HG02840 (cell line): ENCODE measurements at regions not wholly inside any gene's neighbourhood (a gene's known extent, or its start where the extent isn't known, plus 50 kb on each side); places are given as distances from the start of the nearest gene placed in this dataset.
"Not testable (repeated sequence)": the region's sequence is repeated elsewhere in the genome, so short reads cannot be mapped to it uniquely, and the experiment has no call there.

Experiments
- ATAC-seq: cut with Tn5 transposase; IDR thresholded peaks from one replicate; pipeline ENCODE4 v1.9.1; 2021; ENCODE audit warnings: mild to moderate bottlenecking, moderate library complexity, moderate number of reproducible peaks; ENCODE audit not compliant: unreplicated experiment, low FRiP score

DNA sequence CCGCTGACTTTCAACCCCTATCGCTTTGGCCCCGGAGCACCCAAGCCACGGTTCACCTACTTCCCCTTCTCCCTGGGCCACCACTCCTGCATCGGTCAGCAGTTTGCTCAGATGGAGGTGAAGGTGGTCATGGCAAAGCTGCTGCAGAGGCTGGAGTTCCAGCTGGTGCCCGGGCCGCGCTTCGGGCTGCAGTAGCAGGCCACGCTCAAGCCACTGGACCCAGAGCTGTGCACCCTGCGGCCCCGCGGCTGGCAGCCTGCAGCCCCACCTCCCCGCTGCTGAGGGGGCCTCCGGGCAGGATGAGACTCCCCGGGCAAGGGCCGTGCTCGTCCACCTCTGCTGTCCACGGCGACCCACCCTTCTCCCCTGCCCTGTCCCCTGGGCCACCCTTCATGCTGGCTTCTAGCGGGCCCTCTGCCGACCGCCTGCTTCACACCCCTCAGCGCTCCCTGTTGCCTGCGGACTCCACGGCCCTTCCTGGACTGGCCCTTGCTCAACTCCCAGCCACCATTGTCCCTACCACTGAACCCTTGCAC, 92.2 kb upstream of the TRABD2B start:
- no peak for ATAC-seq

DNA sequence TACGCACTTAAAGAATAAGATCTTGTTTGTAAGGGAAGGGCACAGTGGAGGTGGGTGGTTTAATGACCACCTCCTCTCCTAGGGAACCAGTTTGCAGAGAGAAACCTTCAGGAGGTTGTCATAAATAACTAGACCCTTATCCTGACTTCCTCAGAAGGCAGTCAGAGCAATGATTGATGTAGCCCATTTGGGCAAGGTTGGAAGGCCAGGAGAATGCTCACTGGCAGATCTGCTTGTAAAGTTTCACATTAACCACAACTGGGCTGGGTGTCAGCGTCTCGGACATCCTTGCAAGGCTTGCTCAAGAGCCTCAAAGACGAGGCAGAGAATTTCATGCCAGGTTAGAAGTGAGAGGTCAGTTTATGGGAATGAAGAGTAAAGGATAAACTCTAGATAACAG, 87.6 kb upstream of the TRABD2B start:
- no peak for ATAC-seq

DNA sequence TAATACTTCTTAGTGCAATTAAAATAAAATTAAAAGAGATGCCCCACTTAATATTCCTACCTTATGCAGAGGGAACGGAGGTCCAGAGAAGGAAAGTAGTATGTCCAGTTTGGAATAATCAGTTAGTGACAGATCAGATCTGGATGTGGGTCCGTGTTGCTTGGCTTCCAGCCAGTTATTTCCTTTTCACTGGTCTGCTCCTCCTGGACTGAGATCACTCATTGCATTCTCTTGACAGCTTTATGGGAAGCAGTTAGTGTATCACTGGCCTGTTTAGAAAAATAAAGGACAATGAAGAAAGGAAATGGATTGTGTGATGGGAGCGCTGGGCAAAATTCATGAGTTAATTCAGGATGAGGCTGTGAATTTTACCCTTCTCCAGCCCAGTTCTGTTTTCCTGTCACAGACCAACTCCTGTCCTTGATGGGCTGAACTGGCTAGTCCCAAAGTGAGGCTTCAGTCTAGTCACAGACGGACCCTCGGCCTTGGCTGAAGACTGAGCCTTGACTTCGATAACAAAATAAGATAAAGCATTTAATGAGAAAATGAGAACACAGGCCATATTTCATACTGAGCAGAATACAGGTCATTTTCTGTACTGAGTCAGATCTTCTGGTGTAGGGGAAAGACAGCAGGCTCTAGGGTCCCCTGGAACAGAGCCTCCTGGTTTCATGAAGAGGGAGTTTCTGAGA, 85.2 kb upstream of the TRABD2B start:
- no peak for ATAC-seq

DNA sequence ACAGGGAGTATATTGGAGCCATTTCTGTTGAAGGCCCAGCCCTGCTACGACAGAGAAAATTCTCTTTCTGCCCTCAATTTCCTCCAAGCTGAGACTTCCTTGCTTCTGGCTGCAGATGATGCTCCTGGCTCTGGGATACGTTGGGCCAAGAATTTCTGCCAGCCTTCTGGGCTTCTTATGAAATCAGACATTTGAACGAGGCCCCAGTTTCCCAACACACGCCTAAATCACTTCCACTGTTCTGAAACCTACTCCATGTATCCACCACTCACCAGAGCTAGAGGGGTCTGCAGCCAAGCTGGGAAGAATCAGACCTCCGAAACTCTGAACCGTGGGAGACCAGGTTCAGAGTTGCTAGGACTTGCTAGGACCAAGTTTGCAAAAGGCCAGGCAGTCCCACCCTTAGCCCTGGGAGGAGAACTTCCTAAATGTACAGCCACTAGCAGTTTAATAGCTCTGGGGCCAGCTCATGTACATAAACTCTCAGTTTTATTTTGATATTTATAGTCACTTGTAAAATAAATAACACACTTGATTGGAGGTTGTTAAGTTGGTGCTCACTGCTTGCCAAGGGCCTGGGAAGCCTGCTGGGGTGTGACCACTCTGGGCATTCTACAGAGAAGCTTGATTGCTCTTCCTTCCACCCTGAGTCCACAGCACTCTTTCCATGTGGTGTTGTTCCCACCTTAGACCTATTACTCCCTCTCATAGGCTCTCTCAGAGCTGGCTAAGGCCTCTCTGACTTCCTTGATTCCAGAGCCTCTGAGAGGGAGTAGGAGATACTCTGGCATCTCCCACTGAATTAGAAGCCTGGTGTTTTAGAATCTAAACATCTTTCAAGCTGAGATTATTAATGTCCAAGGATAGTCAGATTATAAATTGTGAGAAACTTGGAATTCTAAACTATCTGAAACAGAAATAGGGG, 83.4 kb upstream of the TRABD2B start:
- no peak for ATAC-seq

DNA sequence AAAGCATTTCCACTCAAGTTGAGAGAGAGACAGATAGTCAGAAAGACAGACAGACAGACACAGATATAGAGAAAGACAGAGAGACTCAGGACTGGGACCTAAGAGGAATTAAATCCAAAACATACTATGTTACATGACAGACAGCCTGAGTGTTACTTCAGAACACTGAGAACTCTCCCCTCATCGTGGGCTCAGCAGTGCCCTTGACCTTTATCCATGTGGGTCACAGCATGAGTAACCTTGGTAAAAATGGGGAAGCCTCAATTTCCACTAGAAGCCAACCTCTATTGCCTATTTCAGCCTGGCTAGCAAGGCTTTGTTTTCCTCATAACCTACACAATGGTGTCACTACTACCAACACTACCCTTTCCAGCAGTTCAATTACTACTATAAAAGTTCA, 81.9 kb upstream of the TRABD2B start:
- no peak for ATAC-seq

DNA sequence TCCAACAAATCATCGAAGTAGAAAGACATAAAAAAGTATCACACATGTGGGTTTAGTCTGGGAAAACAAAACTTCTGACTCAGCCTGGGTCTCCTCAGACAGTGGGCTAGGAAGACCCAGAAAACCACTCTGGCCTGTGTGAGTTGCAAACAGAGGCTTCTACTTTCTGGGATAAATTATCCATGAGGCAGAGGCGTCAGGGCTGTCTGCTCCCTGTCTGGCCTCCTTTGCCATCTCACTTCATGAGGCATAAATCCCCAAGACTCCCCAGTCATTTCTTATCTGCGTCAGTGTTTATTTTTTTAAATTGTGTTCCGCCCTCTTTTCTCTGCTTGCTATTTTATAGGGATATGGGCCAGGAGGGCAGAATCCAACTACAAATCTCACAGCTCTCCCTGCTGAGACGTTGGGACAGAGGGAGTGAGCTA, 80.6 kb upstream of the TRABD2B start:
- no peak for ATAC-seq

DNA sequence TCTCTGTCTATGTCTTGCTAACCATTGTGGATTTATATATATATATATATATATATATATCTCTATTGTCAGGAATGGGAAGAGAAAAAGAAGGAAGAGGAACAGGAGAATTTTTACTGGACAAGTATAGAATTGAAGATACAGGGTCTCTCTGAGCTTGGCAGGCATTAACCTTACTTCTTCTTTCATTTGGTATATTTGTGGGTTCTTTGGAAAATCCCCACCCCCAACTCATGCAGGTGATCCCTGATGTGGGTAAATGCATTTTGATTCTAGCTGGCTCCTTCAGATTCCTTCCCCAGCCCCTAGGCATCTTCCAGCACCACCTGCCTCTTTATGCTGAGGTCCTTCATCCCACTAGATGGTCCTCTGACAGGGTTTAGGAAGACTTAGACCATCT, 78.8 kb upstream of the TRABD2B start:
- ATAC-seq = no peak

DNA sequence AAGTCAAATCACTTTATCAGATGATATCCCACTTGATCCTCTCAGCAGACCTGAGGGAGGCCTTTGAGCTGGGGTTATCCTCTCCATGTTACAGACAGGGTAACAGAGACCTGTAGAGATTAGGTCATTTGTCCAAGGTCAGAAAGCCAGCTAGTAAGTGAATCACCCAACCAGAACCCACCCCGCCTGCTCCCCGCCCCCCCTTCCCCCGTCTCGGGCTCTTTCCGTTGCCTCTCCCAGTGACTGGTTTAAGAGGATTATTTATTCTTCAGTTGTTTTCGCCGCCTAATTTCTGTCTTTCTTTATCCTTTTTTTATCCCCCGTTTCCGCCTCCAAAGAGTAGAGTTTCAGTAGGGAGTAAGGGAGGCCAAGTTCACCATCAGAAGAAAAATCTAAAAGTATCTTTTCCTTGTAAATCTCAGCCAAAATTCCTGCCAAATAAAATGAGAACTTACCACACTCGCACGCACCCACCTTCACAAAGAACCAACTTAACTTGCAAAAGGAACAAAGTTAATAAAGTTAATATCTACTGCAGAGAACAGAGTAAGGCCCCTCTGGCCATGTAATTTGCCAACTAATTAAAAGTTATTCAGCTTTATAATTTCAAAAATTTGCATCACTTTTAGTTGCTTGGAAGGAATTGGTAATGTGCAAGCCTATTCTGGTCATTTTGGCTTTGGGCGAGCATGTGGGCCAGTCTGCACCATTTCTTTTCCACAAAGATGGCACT, 76.8 kb upstream of the TRABD2B start:
- no peak for ATAC-seq

DNA sequence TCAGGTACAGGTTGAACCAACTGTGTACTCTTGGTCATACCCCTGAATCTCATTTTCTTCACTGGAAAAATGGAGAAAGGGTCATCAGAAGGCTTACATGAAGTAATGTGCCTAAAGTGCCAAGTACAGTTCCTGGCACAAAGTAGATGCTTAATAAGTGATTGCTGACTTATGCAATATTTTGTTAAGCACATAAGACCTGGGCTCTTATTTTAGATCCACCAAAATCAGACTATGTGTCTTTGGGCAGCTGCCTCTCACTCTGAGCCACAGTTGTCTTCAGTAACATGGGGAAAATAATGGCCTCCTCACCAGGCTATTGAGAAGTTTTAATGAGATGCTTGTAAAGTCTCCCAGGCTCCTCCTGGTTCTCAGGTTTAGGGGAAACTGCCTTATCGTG, 74.3 kb upstream of the TRABD2B start:
- ATAC-seq = no peak

DNA sequence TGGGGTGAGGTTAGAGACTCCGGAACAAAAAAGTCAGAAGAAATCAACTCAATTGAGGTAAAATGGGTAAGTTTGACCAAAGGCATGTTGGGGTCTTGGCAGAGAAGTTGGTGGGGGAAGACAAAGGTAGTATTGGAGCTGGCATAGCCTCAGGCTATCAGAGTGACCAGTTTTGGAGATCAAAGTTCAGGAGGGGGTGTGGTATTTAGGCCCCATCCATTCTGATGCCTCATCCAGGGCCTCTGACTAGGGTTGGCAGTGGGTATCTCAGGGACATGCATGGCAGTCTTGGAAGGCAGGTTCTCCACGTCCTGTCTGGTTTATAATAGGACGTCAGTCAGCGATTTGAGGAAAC, 73.2 kb upstream of the TRABD2B start:
- no peak for ATAC-seq

DNA sequence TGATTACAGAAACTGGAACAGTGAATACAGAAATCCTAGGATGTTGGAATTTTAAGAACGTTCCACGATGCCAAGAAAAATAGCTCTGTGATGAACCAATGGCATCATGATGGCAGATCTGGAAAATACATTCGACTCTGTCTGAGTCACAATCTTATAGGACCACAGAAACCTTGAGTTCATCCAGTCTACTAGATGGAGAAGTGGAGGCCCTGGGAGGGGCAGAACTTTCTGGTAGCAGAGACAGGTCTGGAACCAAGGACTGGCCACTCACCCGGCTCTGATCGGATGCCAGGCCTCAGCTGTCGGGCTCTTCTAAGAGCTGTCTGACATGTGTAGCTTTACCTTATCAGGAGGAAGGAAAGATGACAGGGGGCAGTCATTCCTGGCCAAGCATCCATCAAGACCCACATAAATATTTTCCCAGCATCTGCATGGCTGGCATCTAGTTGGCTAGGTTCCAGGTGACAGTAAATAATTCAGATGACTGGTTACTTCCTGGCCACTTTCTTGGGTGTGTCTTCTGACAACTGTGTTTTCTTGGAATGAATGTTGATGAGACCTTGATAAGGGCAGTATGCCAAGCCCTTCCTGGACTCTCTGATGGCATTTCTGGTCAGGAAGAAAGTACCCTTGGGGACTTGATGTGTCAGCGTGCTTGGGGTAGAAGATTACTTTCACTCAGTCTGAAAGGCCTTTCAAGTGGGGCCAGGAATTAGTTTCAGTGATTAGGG, 72.6 kb upstream of the TRABD2B start:
- no peak for ATAC-seq

DNA sequence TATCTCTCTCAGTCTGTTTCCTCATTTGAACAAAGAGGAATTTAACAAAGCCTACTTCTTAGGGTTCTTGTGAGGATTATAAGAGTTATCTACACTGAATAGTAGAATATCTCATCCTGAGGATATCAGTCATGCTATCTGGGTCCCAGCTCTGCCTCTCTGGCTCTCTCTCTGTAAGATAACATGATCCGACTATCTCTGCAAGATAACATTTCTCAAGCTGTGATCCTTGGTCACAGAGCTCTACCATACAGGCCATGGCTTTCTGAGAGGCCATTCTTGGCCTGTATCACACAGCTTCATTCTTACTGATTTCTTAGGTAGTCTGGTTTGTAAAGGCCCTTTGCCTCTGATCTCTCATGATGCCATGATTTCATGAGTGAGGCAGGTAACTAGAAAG, 71.0 kb upstream of the TRABD2B start:
- no peak for ATAC-seq

DNA sequence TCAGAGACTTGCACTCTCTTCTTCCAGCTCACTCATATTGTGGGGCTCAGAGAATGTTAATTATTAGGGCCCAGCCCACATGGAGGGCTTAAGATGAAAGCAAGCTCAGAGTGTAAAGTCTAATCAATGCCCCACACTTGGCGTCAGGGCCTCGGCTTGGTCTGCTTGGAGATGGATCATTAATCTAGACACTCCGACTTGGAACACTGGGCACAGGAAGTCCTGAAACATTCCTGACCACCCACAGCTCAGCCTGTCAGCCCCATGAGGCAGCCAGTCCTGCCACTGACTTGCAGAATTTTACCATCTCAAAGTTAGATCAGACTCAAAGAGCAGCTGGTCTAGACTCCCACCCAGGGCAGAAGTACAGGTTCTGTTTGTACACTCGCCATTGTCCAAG, 69.8 kb upstream of the TRABD2B start:
- no peak for ATAC-seq

DNA sequence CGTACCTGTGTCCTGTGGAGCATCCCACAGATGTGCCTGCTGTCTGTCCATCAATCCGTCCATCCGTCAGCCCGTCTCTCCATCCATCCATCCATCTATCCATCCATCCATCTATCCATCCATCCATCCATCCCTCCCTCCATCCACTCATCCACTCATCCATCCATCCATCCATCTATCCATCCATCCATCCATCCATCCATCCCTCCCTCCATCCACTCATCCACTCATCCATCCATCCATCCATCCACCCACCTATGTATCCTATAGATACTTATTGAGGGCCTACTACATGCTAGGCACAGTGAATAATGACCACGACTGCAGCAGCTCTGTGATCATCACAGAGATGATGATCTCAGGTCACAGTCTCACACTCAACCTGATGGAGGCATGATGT, 67.5 kb upstream of the TRABD2B start:
- ATAC-seq = not testable (repeated sequence)

DNA sequence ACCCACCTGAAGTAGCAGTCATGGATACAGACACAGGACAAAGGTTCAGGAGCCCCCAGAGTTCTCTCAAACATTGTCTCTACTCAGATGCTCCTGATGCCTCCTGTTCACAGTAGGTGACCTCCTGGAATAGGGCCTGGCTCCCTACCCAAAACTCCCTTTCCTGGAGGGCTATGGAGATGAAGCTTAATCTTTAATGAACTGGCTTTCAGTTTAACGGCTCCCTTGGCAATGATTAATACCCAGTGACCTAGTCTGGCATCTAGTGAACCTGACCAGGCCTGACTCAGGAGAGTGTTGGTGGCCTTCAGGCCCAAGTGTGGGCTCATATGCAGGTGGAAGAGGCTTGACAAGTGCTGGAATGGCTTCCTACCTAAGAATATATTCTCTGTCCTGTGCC, 65.2 kb upstream of the TRABD2B start:
- no peak for ATAC-seq

DNA sequence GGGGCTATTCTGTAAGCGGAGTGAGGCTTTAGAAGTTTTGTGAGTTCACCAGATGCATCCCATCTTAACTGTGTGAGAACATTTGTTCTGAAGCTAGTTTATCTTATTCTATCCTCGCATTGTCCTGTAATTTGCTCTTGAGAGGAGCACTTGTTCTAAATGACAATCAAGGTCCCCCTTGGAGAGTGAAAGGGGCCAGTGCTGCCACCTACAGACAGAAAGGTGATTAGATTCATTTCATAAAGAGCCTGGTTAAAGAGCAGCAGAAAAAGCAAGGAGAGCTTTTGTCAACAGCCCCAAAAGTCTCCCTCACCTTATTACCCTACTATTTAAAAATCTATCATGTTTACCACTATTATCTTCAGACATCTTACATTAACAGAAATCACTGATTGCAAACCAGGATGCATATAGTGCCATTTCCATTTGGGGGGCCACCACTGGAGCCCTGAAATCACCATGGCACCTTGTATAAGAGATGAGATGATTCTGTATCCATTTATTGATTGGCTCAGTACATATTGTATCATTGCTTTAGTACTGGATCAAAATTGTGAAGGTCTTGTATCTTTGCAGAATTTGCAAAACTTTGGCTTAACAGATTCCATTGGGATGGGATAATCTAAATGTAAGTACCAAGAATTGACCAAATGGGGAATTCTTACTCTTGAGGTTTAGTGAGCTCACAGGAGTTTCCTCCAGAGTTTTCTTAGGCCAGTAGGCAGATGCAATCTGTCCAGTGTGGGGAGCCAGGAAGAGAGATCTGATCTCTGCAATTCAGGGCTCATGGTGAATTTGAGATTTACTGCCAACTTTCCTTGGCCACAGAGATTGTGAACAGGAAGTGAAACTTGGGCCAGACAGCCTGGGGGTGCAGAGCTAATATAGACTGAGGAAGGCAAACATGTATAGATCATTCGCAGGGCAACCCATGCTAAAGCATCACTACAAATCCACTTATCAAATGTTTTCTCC, 64.3 kb upstream of the TRABD2B start:
- ATAC-seq = no peak

DNA sequence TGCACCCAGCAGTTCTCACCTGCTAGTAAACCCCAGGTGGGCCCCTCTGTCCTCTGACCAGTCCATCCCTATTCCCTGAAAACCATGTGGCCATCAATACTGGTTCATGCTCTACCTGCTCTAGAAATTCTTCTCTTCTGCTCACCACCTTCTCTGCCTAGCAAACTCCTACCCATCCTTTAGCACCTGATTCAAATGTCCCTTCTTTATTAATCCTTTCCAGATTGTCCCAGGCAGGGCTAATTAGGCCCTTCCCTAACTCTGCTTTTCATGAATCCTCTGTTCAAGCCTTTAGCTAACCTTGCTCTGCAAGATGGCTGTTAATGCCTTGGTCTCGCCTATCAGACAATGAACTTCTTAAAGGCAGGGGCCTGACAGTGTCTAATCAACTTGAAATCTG, 62.1 kb upstream of the TRABD2B start:
- ATAC-seq = no peak

DNA sequence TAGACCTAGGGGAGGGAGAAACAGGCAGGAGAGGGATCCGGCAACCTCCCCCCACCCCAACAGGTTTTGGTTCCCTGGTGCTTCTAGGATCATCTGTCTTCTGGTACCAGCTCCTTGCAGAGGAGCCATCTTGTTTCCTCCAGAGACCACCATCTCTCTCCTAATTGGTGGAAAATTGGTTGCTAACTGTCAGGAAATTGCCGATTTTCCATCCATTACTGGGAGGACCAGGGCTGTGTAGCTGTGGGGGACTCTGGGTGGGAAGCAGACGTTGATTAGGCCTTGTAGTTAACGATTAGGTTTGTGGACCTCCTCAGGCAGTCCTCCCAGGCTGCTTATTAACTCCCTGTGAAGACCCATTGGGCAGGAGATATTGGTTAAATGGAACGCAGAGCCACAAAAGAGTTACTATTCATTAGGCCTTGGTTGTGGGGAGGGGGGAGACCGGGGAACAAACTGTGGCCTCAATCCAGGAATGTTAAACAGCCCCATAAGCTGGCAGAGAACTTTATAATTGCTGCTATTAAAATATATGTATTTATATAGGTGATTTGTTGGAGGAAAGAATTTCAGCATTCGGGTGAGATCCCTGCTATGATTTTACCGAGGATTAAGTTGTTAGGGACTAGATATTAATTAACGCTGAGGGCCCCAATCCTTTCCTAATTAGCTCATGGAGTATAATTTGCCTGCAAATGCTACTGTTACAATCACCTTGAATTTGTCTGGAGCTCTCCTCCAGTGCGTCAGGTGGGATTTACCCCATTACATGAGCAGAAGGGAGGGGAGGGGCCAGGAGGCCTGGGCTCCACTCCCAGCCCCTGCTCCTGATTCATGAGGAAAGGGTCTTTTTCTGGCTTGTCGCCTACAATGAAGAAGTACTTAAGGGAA, 61.2 kb upstream of the TRABD2B start:
- ATAC-seq = no peak
